ENCODE measurements at regions not wholly inside any gene's neighbourhood (a gene's known extent, or its start where the extent isn't known, plus 50 kb on each side); places are given as distances from the start of the nearest gene placed in this dataset.

GRCh38 chr17:63171428-63172393, 205.7 kb downstream of the TANC2 start:
- ChIA-PET CTCF (no interaction called here), POLR2A (interaction anchor here (0.6 kb wide), 1 partner anchor 85 kb away, joined by 4 read pairs; no protein-coding TSS in a partner anchor)
- 94% methylated on average over 5 of the region's 5 CpGs for WGBS (ENCODE audit: missing lambda C conversion rate)
- Histone ChIP-seq H3K9me3 (peaks cover 9% of the 10 kb centered on the region; the same call in 2 of the 3 replicates), H3K4me2 (peak overlapping the region; percentile 36; the same call in 2 of the 3 replicates), H3K27ac (no peak overlapping the region), H3K4me3 (no peak overlapping the region), H3K4me1 (peaks cover 16% of the 10 kb centered on the region)
- no peak for ATAC-seq
- no peak for TF ChIP-seq MAFK (IDR thresholded peaks at IDR 0.05; ENCODE audit: partially characterized antibody)
- no peak for TF ChIP-seq EP300 (IDR thresholded peaks at IDR 0.05)
- TF ChIP-seq ESRRA (IDR thresholded peaks at IDR 0.05; ENCODE audit: borderline replicate concordance, low read length), result no peak
- no peak for TF ChIP-seq CBX2 (IDR thresholded peaks at IDR 0.05; ENCODE audit: borderline replicate concordance, low read depth)
- TF ChIP-seq HEYL (CRISPR knock-in tag; IDR thresholded peaks at IDR 0.05), result no peak
- FAIRE-seq, result peak; percentile 56
- no peak for DNase-seq (ENCODE audit: low read depth in 1 of 2, low spot score in 1 of 2)

DNA sequence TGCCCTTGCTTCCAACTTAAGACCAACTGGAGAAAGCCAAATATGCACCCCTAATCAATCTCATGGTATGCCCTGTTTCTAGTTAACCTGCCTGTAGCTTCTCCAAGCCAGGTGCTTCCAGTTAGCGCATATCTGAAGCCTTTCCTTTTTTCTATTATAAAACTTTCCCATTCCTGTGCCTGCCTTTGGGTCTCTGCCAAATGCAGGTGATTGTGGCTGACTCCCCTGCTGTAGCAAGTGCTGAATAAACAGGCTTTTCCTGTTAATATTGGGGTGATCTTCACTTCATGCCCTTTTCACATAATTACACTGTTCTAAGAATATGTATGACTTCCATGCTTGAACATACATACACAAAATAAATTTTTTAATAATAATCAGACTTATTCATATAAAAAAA, 207.4 kb downstream of the TANC2 start:
- no peak overlapping the region for H3K27ac ChIP-seq
- ATAC-seq, result no peak

GRCh38 chr17:63173903-63174302, 207.9 kb downstream of the TANC2 start:
- FAIRE-seq (no peak), DNase-seq (ENCODE audit: low read depth in 1 of 2, low spot score in 1 of 2) (no peak), ATAC-seq (no peak)
- H3K27ac ChIP-seq, result no peak overlapping the region
- CTCF ChIA-PET, result interaction anchor here (0.6 to 1.4 kb wide), 3 partner anchors 8 to 274 kb away, joined by 3 to 4 read pairs (median 3); no protein-coding TSS in a partner anchor
- POLR2A ChIA-PET, result no interaction called here
- peaks cover 16% of the 10 kb centered on the region for H3K4me1 ChIP-seq
- no peak overlapping the region for H3K4me2 ChIP-seq
- 94% methylated on average over 1 of the region's 1 CpG for WGBS (ENCODE audit: missing lambda C conversion rate)
- peaks cover 9% of the 10 kb centered on the region; the same call in 2 of the 3 replicates for H3K9me3 ChIP-seq
- H3K4me3 ChIP-seq, result no peak overlapping the region
- no peak for TF ChIP-seq BCL3 (IDR thresholded peaks at IDR 0.05)

More for the DNA sequence above, 207.4 kb downstream of the TANC2 start:
- H3K4me1 ChIP-seq, result peaks cover 16% of the 10 kb centered on the region
- 96% methylated on average over 1 of the region's 1 CpG for WGBS (ENCODE audit: missing lambda C conversion rate)
- FAIRE-seq (no peak), DNase-seq (ENCODE audit: low read depth in 1 of 2, low spot score in 1 of 2) (no peak)
- ChIA-PET POLR2A (no interaction called here), CTCF (interaction anchor here (1.2 to 1.4 kb wide), 2 partner anchors 8 to 106 kb away, joined by 3 to 4 read pairs; no protein-coding TSS in a partner anchor)
- H3K4me3 ChIP-seq, result no peak overlapping the region
- H3K4me2 ChIP-seq, result no peak overlapping the region
- H3K9me3 ChIP-seq, result peaks cover 9% of the 10 kb centered on the region; the same call in 2 of the 3 replicates
- TF ChIP-seq EP300 (IDR thresholded peaks at IDR 0.05), result no peak
- TF ChIP-seq USF2 (IDR thresholded peaks at IDR 0.05), result no peak
- no peak for TF ChIP-seq ELK1 (IDR thresholded peaks at IDR 0.05; ENCODE audit: low read depth, low read length)
- no peak for TF ChIP-seq EHMT2 (IDR thresholded peaks at IDR 0.05; ENCODE audit: low read depth)
- TF ChIP-seq CHD4 (IDR thresholded peaks at IDR 0.05; ENCODE audit: borderline replicate concordance), result no peak
- TF ChIP-seq FOSB (CRISPR knock-in tag; IDR thresholded peaks at IDR 0.05), result no peak
- no peak for TF ChIP-seq HOXB5 (CRISPR knock-in tag; IDR thresholded peaks at IDR 0.05)
- no peak for TF ChIP-seq BCL3 (IDR thresholded peaks at IDR 0.05)
- TF ChIP-seq HES2 (IDR thresholded peaks at IDR 0.05), result no peak
- no peak for TF ChIP-seq POLR2A (IDR thresholded peaks at IDR 0.05; ENCODE audit: low read length)
- no peak for TF ChIP-seq ZC3H11A (IDR thresholded peaks at IDR 0.05)
- no peak for TF ChIP-seq FOSL2 (IDR thresholded peaks at IDR 0.05)
- no peak for TF ChIP-seq FOSL2 (CRISPR knock-in tag; IDR thresholded peaks at IDR 0.05)

Measured in A549 (cell line).